GM12878 (cell line): ENCODE measurements at regions not wholly inside any gene's neighbourhood (a gene's known extent, or its start where the extent isn't known, plus 50 kb on each side); places are given as distances from the start of the nearest gene placed in this dataset.

Experiments
- CBFB ChIP-seq: IDR thresholded peaks from 2 replicates; pipeline ENCODE4 v1.6.1; 2016; ENCODE audit warnings: antibody characterized with exemption, low read depth
- KDM1A ChIP-seq: fragments of 200-600 bp; sonication (generic); IDR thresholded peaks from 2 replicates; pipeline ENCODE4 v1.6.1; 2016; ENCODE audit warnings: borderline replicate concordance
- TF ChIP-seq, protein P1 (sequence below): IDR thresholded peaks from 2 replicates; pipeline ENCODE4 v1.6.1; 2012; ENCODE audit warnings: low read length, inconsistent platforms
- TF ChIP-seq, protein P2 (sequence below): fragments of 150-350 bp; IDR thresholded peaks from 2 replicates; pipeline ENCODE4 v1.6.1; 2016; ENCODE audit warnings: low read depth, low read length
- TF ChIP-seq, protein P3 (sequence below): fragments of 450-650 bp; IDR thresholded peaks from 2 replicates; pipeline ENCODE4 v1.6.1; 2017; ENCODE audit warnings: borderline replicate concordance
- TF ChIP-seq, protein P4 (sequence below): IDR thresholded peaks from 2 replicates; pipeline ENCODE4 v1.6.1; 2011; ENCODE audit warnings: borderline replicate concordance, low read depth, mild to moderate bottlenecking, moderate library complexity, low read length; ENCODE audit not compliant: insufficient read depth, poor library complexity, severe bottlenecking

DNA sequence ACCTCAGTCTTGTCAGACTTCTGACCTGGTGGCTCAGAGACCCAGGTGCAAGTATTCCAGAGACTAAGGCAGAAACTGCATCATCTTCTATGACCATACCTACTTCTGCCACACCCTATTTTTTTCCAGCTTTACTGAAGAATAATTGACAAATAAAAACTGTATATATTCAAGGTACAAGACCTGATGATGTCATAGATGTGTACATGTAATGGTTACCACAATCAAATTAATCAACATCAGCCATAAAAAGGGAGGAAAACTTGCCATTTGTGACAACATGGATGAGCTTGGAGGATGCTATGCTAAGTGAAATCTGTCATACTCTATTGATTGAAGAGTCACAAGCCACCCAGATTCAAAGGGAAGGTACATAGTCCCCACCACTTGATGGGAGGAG is 815.6 kb downstream of the SORCS1 start (continued):
- TF ChIP-seq, protein P1, sequence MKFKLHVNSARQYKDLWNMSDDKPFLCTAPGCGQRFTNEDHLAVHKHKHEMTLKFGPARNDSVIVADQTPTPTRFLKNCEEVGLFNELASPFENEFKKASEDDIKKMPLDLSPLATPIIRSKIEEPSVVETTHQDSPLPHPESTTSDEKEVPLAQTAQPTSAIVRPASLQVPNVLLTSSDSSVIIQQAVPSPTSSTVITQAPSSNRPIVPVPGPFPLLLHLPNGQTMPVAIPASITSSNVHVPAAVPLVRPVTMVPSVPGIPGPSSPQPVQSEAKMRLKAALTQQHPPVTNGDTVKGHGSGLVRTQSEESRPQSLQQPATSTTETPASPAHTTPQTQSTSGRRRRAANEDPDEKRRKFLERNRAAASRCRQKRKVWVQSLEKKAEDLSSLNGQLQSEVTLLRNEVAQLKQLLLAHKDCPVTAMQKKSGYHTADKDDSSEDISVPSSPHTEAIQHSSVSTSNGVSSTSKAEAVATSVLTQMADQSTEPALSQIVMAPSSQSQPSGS: no peak
- TF ChIP-seq CBFB (no peak), KDM1A (no peak)
- TF ChIP-seq, protein P2, sequence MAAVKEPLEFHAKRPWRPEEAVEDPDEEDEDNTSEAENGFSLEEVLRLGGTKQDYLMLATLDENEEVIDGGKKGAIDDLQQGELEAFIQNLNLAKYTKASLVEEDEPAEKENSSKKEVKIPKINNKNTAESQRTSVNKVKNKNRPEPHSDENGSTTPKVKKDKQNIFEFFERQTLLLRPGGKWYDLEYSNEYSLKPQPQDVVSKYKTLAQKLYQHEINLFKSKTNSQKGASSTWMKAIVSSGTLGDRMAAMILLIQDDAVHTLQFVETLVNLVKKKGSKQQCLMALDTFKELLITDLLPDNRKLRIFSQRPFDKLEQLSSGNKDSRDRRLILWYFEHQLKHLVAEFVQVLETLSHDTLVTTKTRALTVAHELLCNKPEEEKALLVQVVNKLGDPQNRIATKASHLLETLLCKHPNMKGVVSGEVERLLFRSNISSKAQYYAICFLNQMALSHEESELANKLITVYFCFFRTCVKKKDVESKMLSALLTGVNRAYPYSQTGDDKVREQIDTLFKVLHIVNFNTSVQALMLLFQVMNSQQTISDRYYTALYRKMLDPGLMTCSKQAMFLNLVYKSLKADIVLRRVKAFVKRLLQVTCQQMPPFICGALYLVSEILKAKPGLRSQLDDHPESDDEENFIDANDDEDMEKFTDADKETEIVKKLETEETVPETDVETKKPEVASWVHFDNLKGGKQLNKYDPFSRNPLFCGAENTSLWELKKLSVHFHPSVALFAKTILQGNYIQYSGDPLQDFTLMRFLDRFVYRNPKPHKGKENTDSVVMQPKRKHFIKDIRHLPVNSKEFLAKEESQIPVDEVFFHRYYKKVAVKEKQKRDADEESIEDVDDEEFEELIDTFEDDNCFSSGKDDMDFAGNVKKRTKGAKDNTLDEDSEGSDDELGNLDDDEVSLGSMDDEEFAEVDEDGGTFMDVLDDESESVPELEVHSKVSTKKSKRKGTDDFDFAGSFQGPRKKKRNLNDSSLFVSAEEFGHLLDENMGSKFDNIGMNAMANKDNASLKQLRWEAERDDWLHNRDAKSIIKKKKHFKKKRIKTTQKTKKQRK: no peak
- TF ChIP-seq, protein P3, sequence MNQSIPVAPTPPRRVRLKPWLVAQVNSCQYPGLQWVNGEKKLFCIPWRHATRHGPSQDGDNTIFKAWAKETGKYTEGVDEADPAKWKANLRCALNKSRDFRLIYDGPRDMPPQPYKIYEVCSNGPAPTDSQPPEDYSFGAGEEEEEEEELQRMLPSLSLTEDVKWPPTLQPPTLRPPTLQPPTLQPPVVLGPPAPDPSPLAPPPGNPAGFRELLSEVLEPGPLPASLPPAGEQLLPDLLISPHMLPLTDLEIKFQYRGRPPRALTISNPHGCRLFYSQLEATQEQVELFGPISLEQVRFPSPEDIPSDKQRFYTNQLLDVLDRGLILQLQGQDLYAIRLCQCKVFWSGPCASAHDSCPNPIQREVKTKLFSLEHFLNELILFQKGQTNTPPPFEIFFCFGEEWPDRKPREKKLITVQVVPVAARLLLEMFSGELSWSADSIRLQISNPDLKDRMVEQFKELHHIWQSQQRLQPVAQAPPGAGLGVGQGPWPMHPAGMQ: no peak
- TF ChIP-seq, protein P4, sequence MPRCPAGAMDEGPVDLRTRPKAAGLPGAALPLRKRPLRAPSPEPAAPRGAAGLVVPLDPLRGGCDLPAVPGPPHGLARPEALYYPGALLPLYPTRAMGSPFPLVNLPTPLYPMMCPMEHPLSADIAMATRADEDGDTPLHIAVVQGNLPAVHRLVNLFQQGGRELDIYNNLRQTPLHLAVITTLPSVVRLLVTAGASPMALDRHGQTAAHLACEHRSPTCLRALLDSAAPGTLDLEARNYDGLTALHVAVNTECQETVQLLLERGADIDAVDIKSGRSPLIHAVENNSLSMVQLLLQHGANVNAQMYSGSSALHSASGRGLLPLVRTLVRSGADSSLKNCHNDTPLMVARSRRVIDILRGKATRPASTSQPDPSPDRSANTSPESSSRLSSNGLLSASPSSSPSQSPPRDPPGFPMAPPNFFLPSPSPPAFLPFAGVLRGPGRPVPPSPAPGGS: no peak
